Urinary bladder (tissue), 3 donors: ENCODE measurements at regions not wholly inside any gene's neighbourhood (a gene's known extent, or its start where the extent isn't known, plus 50 kb on each side); places are given as distances from the start of the nearest gene placed in this dataset.

ENCODE experiments used
- DNase-seq: peaks from one replicate; pipeline ENCODE4 v3.0.0-alpha.2; 2015; ENCODE audit errors: extremely low spot score
- H3K27ac ChIP-seq: one replicate; pipeline ENCODE4 v1.5.1; 2013; ENCODE audit warnings: low read depth, mild to moderate bottlenecking, moderate library complexity
- H3K36me3 ChIP-seq: one replicate; pipeline ENCODE4 v1.6.1; 2013; ENCODE audit warnings: mild to moderate bottlenecking, moderate library complexity; ENCODE audit not compliant: insufficient read depth
- H3K4me1 ChIP-seq: one replicate; pipeline ENCODE4 v1.6.1; 2013; ENCODE audit warnings: mild to moderate bottlenecking, moderate library complexity; ENCODE audit not compliant: insufficient read depth
- H3K4me3 ChIP-seq: one replicate; pipeline ENCODE4 v1.5.1; 2013; ENCODE audit warnings: low read depth, low read length
- WGBS: extraction: QIAGEN DNeasy Blood & Tissue Kit; methylation state at CpG from one replicate; pipeline ENCODE4 v1.1.7; 2013; 5-methylcytosine and 5-hydroxymethylcytosine counted together
- donor health status: healthy with polysubstance abuse.
- donor health status: healthy.

- Histone ChIP-seq H3K4me3 (no peak overlapping the region), H3K36me3 (no peaks in the 10 kb centered on the region), H3K27ac (no peak overlapping the region), H3K4me1 (no peaks in the 10 kb centered on the region)
- no peak for DNase-seq
- WGBS: 91% methylated on average over 6 of the region's 6 CpGs
Measured at GRCh38 chr15:95842576-95842975, 487.9 kb upstream of the NR2F2 start.

- 83% methylated on average over 5 of the region's 5 CpGs for WGBS
- H3K36me3 ChIP-seq: no peaks in the 10 kb centered on the region
- no peak for DNase-seq
- H3K27ac ChIP-seq: no peak overlapping the region
- H3K4me1 ChIP-seq: no peaks in the 10 kb centered on the region
- H3K4me3 ChIP-seq: no peak overlapping the region
Measured at GRCh38 chr15:95843241-95843910, 487.1 kb upstream of the NR2F2 start.

- H3K27ac ChIP-seq: no peak overlapping the region
- 74% methylated on average over 13 of the region's 13 CpGs for WGBS
- DNase-seq: no peak
Measured at GRCh38 chr15:95845862-95846515, 484.5 kb upstream of the NR2F2 start.

GRCh38 chr15:95848126-95848525 is 482.4 kb upstream of the NR2F2 start:
- DNase-seq: no peak
- 81% methylated on average over 1 of the region's 1 CpG for WGBS
- Histone ChIP-seq H3K27ac (no peak overlapping the region), H3K4me1 (no peaks in the 10 kb centered on the region), H3K36me3 (no peaks in the 10 kb centered on the region), H3K4me3 (no peak overlapping the region)

More at GRCh38 chr15:95845862-95846515, 484.5 kb upstream of the NR2F2 start:
- Histone ChIP-seq H3K4me1 (no peaks in the 10 kb centered on the region), H3K4me3 (no peak overlapping the region), H3K36me3 (no peaks in the 10 kb centered on the region)

DNA sequence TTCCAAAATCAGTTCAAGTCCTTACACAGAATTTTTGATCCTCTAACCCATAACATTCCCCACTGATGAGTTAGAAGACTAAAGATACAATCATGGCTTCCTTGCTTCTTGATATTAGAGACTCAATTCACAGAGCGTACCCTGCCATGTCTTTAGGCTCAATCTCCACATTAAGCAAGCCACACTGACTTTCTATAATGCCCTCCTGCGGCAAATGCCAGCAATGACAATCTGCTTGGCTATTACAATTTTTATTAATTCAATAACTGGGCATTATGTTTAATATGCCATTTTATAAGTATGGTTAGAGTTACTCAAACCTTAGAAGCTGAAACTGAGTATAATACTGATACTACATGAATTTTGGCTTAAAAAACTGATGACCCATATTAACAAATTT is 479.7 kb upstream of the NR2F2 start:
- WGBS: 97% methylated on average over 2 of the region's 2 CpGs
- H3K36me3 ChIP-seq: no peaks in the 10 kb centered on the region
- no peak overlapping the region for H3K4me3 ChIP-seq
- no peak for DNase-seq
- no peaks in the 10 kb centered on the region for H3K4me1 ChIP-seq
- H3K27ac ChIP-seq: no peak overlapping the region

DNA sequence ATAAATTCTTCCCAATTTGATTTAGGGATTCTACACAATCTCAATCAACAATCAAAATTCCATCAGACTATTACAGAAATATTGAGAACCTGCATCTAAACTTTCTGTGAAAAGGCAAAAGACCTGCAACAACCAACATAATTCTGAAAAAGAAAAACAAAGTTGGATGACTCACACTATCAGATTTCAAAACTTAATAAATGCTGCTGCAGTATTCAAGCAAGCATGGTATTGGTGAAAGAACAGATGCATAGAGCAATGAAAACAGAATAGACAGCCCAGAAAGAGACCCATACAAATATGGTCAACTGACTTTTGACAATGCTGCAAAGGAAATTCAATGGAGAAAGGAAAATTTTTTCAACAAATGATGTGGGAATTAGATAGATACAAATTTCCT is 477.1 kb upstream of the NR2F2 start:
- DNase-seq: no peak
- Histone ChIP-seq H3K4me3 (no peak overlapping the region), H3K4me1 (no peaks in the 10 kb centered on the region), H3K36me3 (no peaks in the 10 kb centered on the region), H3K27ac (no peak overlapping the region)

GRCh38 chr15:95857124-95857757 is 473.3 kb upstream of the NR2F2 start:
- 73% methylated on average over 4 of the region's 4 CpGs for WGBS
- no peak overlapping the region for H3K4me3 ChIP-seq
- H3K27ac ChIP-seq: no peak overlapping the region
- no peaks in the 10 kb centered on the region for H3K4me1 ChIP-seq
- H3K36me3 ChIP-seq: no peaks in the 10 kb centered on the region
- no peak for DNase-seq

DNA sequence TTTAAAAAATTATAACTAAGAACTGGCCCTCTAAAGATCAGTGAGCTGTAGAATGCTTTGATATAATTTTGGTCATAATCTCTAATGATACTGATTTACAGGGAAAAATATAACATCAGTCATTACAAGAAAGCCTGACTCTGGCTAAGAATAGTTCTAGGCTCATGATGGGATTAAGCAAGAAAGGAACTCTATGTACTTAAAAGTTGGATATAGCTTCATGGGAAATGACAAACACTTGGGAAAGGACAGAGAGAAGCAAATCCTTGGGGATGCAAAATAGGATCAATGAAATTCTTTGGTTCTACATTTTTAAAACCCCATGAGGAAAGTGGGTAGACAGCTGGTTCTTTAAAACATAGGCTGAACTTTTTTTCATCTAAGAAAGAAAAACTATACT is 472.7 kb upstream of the NR2F2 start:
- Histone ChIP-seq H3K36me3 (no peaks in the 10 kb centered on the region), H3K27ac (no peak overlapping the region), H3K4me1 (no peaks in the 10 kb centered on the region), H3K4me3 (no peak overlapping the region)
- no peak for DNase-seq

GRCh38 chr15:95860406-95860805 is 470.1 kb upstream of the NR2F2 start:
- Histone ChIP-seq H3K4me1 (no peaks in the 10 kb centered on the region), H3K36me3 (no peaks in the 10 kb centered on the region), H3K4me3 (no peak overlapping the region), H3K27ac (no peak overlapping the region)
- no peak for DNase-seq
- 95% methylated on average over 1 of the region's 1 CpG for WGBS

- Histone ChIP-seq H3K36me3 (no peaks in the 10 kb centered on the region), H3K4me3 (no peak overlapping the region), H3K4me1 (no peaks in the 10 kb centered on the region), H3K27ac (no peak overlapping the region)
- 70% methylated on average over 3 of the region's 3 CpGs for WGBS
- DNase-seq: no peak
Measured at GRCh38 chr15:95864467-95864886, 466.0 kb upstream of the NR2F2 start.

DNA sequence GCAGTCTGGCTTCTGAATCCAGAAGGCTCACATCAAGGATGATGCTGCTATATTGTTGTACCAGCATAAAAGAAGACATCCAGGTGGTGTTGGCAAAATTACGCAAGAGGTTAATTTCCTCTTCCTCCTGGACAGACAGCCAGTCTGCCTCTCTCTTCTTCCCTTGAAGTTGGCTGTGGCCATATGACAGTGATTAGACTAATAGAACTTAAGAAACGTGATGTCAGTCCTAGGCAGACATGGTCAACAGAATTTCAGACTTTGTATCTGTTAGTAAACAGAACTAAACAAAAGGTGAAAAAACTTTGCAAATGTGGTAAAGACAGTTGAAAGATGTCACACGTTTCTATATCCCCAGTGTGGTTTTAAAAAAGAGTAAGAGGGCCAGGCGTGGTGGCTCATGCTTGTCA is 465.2 kb upstream of the NR2F2 start:
- Histone ChIP-seq H3K27ac (no peak overlapping the region), H3K4me1 (no peaks in the 10 kb centered on the region), H3K36me3 (no peaks in the 10 kb centered on the region), H3K4me3 (no peak overlapping the region)
- 87% methylated on average over 4 of the region's 4 CpGs for WGBS
- no peak for DNase-seq

GRCh38 chr15:95866711-95867440 is 463.6 kb upstream of the NR2F2 start:
- 74% methylated on average over 8 of the region's 8 CpGs for WGBS
- Histone ChIP-seq H3K4me3 (no peak overlapping the region), H3K36me3 (no peaks in the 10 kb centered on the region), H3K27ac (no peak overlapping the region), H3K4me1 (no peaks in the 10 kb centered on the region)
- DNase-seq: no peak

DNA sequence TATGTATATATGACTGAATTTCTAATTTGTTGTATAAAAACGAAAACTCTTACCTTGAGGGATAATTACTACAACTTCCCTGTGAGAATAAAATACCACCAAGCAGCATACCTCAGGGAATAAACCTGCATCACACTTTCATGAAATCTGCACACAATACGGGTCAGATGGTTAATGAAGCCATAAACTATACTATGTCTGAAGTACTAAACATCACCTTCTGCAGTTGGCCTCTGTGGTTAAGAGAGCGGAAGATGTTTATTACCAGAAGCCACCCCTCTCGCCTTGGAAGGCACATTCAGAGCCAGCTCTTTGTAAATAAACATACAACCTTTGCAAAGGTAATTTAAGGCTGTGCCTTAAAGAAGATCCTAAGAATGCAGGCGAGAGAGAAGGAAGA is 462.1 kb upstream of the NR2F2 start:
- Histone ChIP-seq H3K36me3 (no peaks in the 10 kb centered on the region), H3K27ac (no peak overlapping the region), H3K4me3 (no peak overlapping the region), H3K4me1 (no peaks in the 10 kb centered on the region)
- 86% methylated on average over 5 of the region's 5 CpGs for WGBS
- no peak for DNase-seq

- 87% methylated on average over 13 of the region's 13 CpGs for WGBS
- Histone ChIP-seq H3K4me1 (no peaks in the 10 kb centered on the region), H3K4me3 (no peak overlapping the region), H3K36me3 (no peaks in the 10 kb centered on the region), H3K27ac (no peak overlapping the region)
- no peak for DNase-seq
Measured at GRCh38 chr15:95868970-95869369, 461.5 kb upstream of the NR2F2 start.
